H1 (cell line): ENCODE measurements at regions not wholly inside any gene's neighbourhood (a gene's known extent, or its start where the extent isn't known, plus 50 kb on each side); places are given as distances from the start of the nearest gene placed in this dataset.

ENCODE experiments used
- CTCF ChIA-PET: fragments of 300-600 bp; sonication (Branson Sonifier 250); formaldehyde crosslinking; loops from one replicate; lab custom pipeline; 2021; ENCODE audit not compliant: partially characterized antibody; lab: Charles Lee
- POLR2A ChIA-PET: fragments of 300-600 bp; sonication (Branson Sonifier 250); formaldehyde crosslinking; loops from one replicate; lab custom pipeline; 2021; ENCODE audit warnings: inconsistent platforms; ENCODE audit not compliant: partially characterized antibody; lab: Charles Lee
- DNase-seq, 2 experiments: peaks; one replicate each; pipeline versions ENCODE4 v3.0.0 to v3.0.0-alpha.2; 2010 to 2022; ENCODE audit warnings: low spot score in 2 of 2, low read depth in 1 of 2, mixed read lengths in 1 of 2
- FAIRE-seq: peaks from 2 replicates; lab custom pipeline; 2011; peaks lifted over from hg19 to GRCh38; lab: Jason Lieb, UNC
- H2AFZ ChIP-seq: 2 replicates; pipeline ENCODE4 v1.8.1; 2012; ENCODE audit warnings: low read length, inconsistent platforms
- H2AK5ac ChIP-seq: 2 replicates; pipeline ENCODE4 v1.6.1; 2013; ENCODE audit warnings: low read depth, low read length
- H2BK120ac ChIP-seq: replicated peaks from 2 replicates; pipeline ENCODE3; 2013; ENCODE audit warnings: low read depth, low read length, inconsistent platforms
- H2BK12ac ChIP-seq: 2 replicates; pipeline ENCODE4 v1.6.1; 2013; ENCODE audit warnings: low read depth, low read length
- H2BK15ac ChIP-seq: 2 replicates; pipeline ENCODE4 v1.6.1; 2013; ENCODE audit warnings: low read length
- H2BK20ac ChIP-seq: 2 replicates; pipeline ENCODE4 v1.6.1; 2013; ENCODE audit warnings: low read length
- H2BK5ac ChIP-seq: 2 replicates; pipeline ENCODE4 v1.6.1; 2013; ENCODE audit warnings: low read depth, low read length
- H3K14ac ChIP-seq: 2 replicates; pipeline ENCODE4 v1.6.1; 2013; ENCODE audit warnings: inconsistent platforms; ENCODE audit not compliant: insufficient read length
- H3K18ac ChIP-seq: 2 replicates; pipeline ENCODE4 v1.6.1; 2013; ENCODE audit warnings: low read length; ENCODE audit errors: extremely low read depth
- H3K23ac ChIP-seq: 2 replicates; pipeline ENCODE4 v1.6.1; 2013; ENCODE audit warnings: inconsistent platforms; ENCODE audit not compliant: insufficient read length
- H3K23me2 ChIP-seq: 2 replicates; pipeline ENCODE4 v1.6.1; 2013; ENCODE audit warnings: low read depth, low read length
- H3K27ac ChIP-seq: 2 replicates; pipeline ENCODE4 v1.6.1; 2011; ENCODE audit warnings: low read depth, low read length, inconsistent platforms
- H3K27me3 ChIP-seq, 4 experiments: replicated peaks in 1 of 4; 1 replicate in 1 of 4; 2 replicates in 3 of 4; pipeline versions ENCODE4 v1.6.1 to v1.8.1; 2011 to 2013; ENCODE audit warnings: low read length in 3 of 4, mild to moderate bottlenecking in 3 of 4, inconsistent platforms in 2 of 4, mixed read lengths in 2 of 4, moderate library complexity in 1 of 4; ENCODE audit not compliant: control insufficient read depth in 3 of 4, insufficient read depth in 3 of 4; ENCODE audit errors: extremely low read depth in 1 of 4
- H3K36me3 ChIP-seq, 4 experiments: 2 replicates each; pipeline versions ENCODE4 v1.6.1 to v1.8.1; 2011 to 2013; ENCODE audit warnings: mild to moderate bottlenecking in 4 of 4, low read length in 3 of 4, moderate library complexity in 2 of 4, control low read depth in 1 of 4, inconsistent platforms in 1 of 4; ENCODE audit not compliant: insufficient read depth in 4 of 4, control insufficient read depth in 2 of 4
- H3K4ac ChIP-seq: replicated peaks from 2 replicates; pipeline ENCODE3; 2013; ENCODE audit warnings: low read length, low read depth, mixed read lengths, inconsistent platforms; ENCODE audit not compliant: insufficient read length
- H3K4me1 ChIP-seq, 4 experiments: replicated peaks in 1 of 4; 1 replicate in 1 of 4; 2 replicates in 3 of 4; pipeline versions ENCODE4 v1.6.1 to v1.8.1; 2011 to 2013; ENCODE audit warnings: low read length in 3 of 4, inconsistent platforms in 2 of 4, mixed read lengths in 1 of 4; ENCODE audit not compliant: insufficient read depth in 4 of 4, control insufficient read depth in 3 of 4
- H3K4me2 ChIP-seq, 2 experiments: 2 replicates each; pipeline versions ENCODE4 v1.6.1 to v1.8.1; 2011 to 2013; ENCODE audit warnings: low read depth in 2 of 2, low read length in 2 of 2, control low read depth in 1 of 2, inconsistent platforms in 1 of 2, mild to moderate bottlenecking in 1 of 2; ENCODE audit not compliant: insufficient read depth in 1 of 2
- H3K4me3 ChIP-seq, 4 experiments: fragments of 200-600, 300-600 bp in 1 of 4; sonication (generic), shearing (Covaris generic), sonication (Bioruptor Twin) in 1 of 4; 2 replicates each; pipeline versions ENCODE4 v1.5.1 to v1.8.1; 2011 to 2016; ENCODE audit warnings: low read length in 4 of 4, low read depth in 3 of 4, control low read depth in 2 of 4, inconsistent platforms in 2 of 4, mild to moderate bottlenecking in 2 of 4, mixed read lengths in 1 of 4, moderate library complexity in 1 of 4; ENCODE audit not compliant: insufficient read depth in 2 of 4; ENCODE audit errors: extremely low read depth in 1 of 4
- H3K56ac ChIP-seq: replicated peaks from 2 replicates; pipeline ENCODE3; 2013; ENCODE audit warnings: low read depth, mild to moderate bottlenecking, mixed read lengths, low read length, inconsistent platforms; ENCODE audit not compliant: insufficient read length
- H3K79me1 ChIP-seq: 2 replicates; pipeline ENCODE4 v1.6.1; 2013; ENCODE audit warnings: low read depth, low read length, control low read depth
- H3K79me2 ChIP-seq, 2 experiments: 2 replicates each; pipeline versions ENCODE4 v1.6.1 to v1.8.1; 2012 to 2013; ENCODE audit warnings: low read length in 2 of 2, mild to moderate bottlenecking in 2 of 2, inconsistent platforms in 1 of 2; ENCODE audit not compliant: insufficient read depth in 2 of 2, control insufficient read depth in 1 of 2
- H3K9ac ChIP-seq, 4 experiments: replicated peaks in 1 of 4; 1 replicate in 1 of 4; 2 replicates in 3 of 4; pipeline versions ENCODE4 v1.6.1 to v1.8.1; 2011 to 2013; ENCODE audit warnings: low read depth in 3 of 4, low read length in 3 of 4, control low read depth in 2 of 4, mild to moderate bottlenecking in 2 of 4, moderate library complexity in 2 of 4, inconsistent platforms in 1 of 4; ENCODE audit errors: extremely low read depth in 1 of 4
- H3K9me3 ChIP-seq, 2 experiments: 2 replicates each; pipeline versions ENCODE4 v1.6.1 to v1.8.1; 2012 to 2013; ENCODE audit warnings: mild to moderate bottlenecking in 2 of 2, moderate library complexity in 2 of 2, control low read depth in 1 of 2, inconsistent platforms in 1 of 2, low read depth in 1 of 2, low read length in 1 of 2, mixed read lengths in 1 of 2; ENCODE audit not compliant: insufficient read depth in 2 of 2
- H4K20me1 ChIP-seq, 2 experiments: replicated peaks in 1 of 2; 2 replicates each; pipeline versions ENCODE3 to v1.8.1; 2011 to 2013; ENCODE audit warnings: inconsistent platforms in 2 of 2, low read length in 2 of 2, mild to moderate bottlenecking in 1 of 2; ENCODE audit not compliant: insufficient read depth in 2 of 2, control insufficient read depth in 1 of 2
- H4K5ac ChIP-seq: 2 replicates; pipeline ENCODE4 v1.6.1; 2013; ENCODE audit warnings: low read length, low read depth, mixed read lengths, inconsistent platforms; ENCODE audit not compliant: insufficient read length
- H4K8ac ChIP-seq: 2 replicates; pipeline ENCODE4 v1.8.0; 2013; ENCODE audit warnings: mild to moderate bottlenecking, moderate library complexity, low read length, inconsistent platforms; ENCODE audit not compliant: insufficient read depth; ENCODE audit errors: extremely low read depth
- H4K91ac ChIP-seq: replicated peaks from 2 replicates; pipeline ENCODE3; 2013; ENCODE audit warnings: low read length, mixed read lengths, inconsistent platforms; ENCODE audit not compliant: insufficient read length
- ATF3 ChIP-seq: IDR thresholded peaks from 2 replicates; pipeline ENCODE4 v1.6.1; 2011; ENCODE audit warnings: low read depth, mild to moderate bottlenecking, low read length; ENCODE audit not compliant: insufficient read depth
- BCL11A ChIP-seq, 2 experiments: IDR thresholded peaks; one replicate each; pipeline ENCODE4 v1.6.1; 2011; ENCODE audit warnings: low read depth in 2 of 2, low read length in 2 of 2, mild to moderate bottlenecking in 2 of 2
- CREB1 ChIP-seq: IDR thresholded peaks from 2 replicates; pipeline ENCODE4 v1.6.1; 2012; ENCODE audit warnings: inconsistent platforms
- E2F6 ChIP-seq: IDR thresholded peaks from 2 replicates; pipeline ENCODE4 v1.6.1; 2012; ENCODE audit warnings: inconsistent platforms
- EGR1 ChIP-seq: IDR thresholded peaks from 2 replicates; pipeline ENCODE4 v1.6.1; 2011; ENCODE audit warnings: low read depth, low read length, borderline replicate concordance
- EZH2 ChIP-seq: fragments of 200-600 bp; sonication (generic); IDR thresholded peaks from 2 replicates; pipeline ENCODE4 v1.7.1; 2012; ENCODE audit warnings: low read depth, mild to moderate bottlenecking, moderate library complexity, low read length, inconsistent platforms; ENCODE audit not compliant: severe bottlenecking
- FOSL1 ChIP-seq: IDR thresholded peaks from 2 replicates; pipeline ENCODE4 v1.6.1; 2011; ENCODE audit warnings: mild to moderate bottlenecking, low read depth, low read length, moderate library complexity; ENCODE audit not compliant: insufficient read depth
- SIN3A ChIP-seq, 2 experiments: IDR thresholded peaks in 1 of 2; conservative IDR thresholded peaks in 1 of 2; 2 replicates each; pipeline ENCODE4 v1.6.1; 2011 to 2012; ENCODE audit warnings: low read length in 2 of 2, improper control_type of control experiment in 1 of 2, low read depth in 1 of 2, mild to moderate bottlenecking in 1 of 2
- SP1 ChIP-seq: IDR thresholded peaks from 2 replicates; pipeline ENCODE4 v1.6.1; 2011; ENCODE audit warnings: low read depth, low read length
- TAF1 ChIP-seq: IDR thresholded peaks from 2 replicates; pipeline ENCODE4 v1.6.1; 2011; ENCODE audit warnings: mild to moderate bottlenecking, low read depth, low read length
- WGBS, 2 experiments: shearing (Covaris generic) in 1 of 2; methylation state at CpG; one replicate each; pipeline versions ENCODE4 v1.1.6 to v1.1.7; 2013 to 2015; ENCODE audit warnings: low lambda C conversion rate in 2 of 2, mixed read lengths in 2 of 2, inconsistent platforms in 1 of 2, low coverage in 1 of 2, missing lambda C conversion rate in 1 of 2; ENCODE audit not compliant: insufficient replicate concordance in 2 of 2, insufficient coverage in 1 of 2, insufficient read length in 1 of 2; ENCODE audit errors: extremely low coverage in 1 of 2, missing lambda C conversion rate in 1 of 2; 5-methylcytosine and 5-hydroxymethylcytosine counted together

DNA sequence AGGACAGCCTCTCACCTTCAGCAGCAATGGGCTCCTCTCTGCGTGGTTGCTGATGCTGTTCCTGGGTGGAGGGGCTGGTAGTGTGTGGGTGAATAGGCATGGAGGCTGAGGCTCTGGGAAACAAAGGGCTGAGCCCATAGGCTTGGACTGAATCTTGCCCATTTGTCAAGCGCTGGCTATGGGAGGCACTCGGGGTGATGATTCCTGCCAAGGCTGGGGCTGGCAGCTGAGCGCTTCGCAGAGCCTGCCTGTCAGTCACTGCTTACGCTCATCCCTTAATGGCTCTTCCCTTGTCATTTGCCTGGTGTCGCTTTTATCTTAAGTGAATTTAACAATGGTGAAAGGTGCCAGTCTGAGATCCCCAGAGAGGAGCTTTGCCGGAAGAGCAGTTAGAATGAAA lies 353.3 kb downstream of the PBX1 start:
- no peak overlapping the region for H4K5ac ChIP-seq
- no peak overlapping the region for H2BK120ac ChIP-seq
- H2AK5ac ChIP-seq: no peak overlapping the region
- no peak overlapping the region for H3K14ac ChIP-seq
- no peaks in the 10 kb centered on the region for H3K27me3 ChIP-seq
- no peak overlapping the region for H3K23ac ChIP-seq
- no peak overlapping the region for H3K4ac ChIP-seq
- H3K79me1 ChIP-seq: no peaks in the 10 kb centered on the region
- FAIRE-seq (no peak), DNase-seq (no peak)
- H2BK15ac ChIP-seq: no peak overlapping the region
- H4K8ac ChIP-seq: no peak overlapping the region
- no peak overlapping the region for H2BK20ac ChIP-seq
- H3K18ac ChIP-seq: no peak overlapping the region
- H3K23me2 ChIP-seq: no peaks in the 10 kb centered on the region
- H2BK5ac ChIP-seq: no peak overlapping the region
- 0 out of 2 replicates have a peak overlapping the region, but pooled peaks have one; percentile 33 for H2AFZ ChIP-seq
- no peak for TF ChIP-seq FOSL1
- TF ChIP-seq E2F6: no peak
- no peak for TF ChIP-seq CREB1
- no peak for TF ChIP-seq SIN3A (conservative IDR thresholded peaks at IDR 0.05 in 1 of 2, IDR thresholded peaks at IDR 0.05 in 1 of 2; ENCODE audit: low read depth in 1 of 2, low read length in 2 of 2)
- TF ChIP-seq EZH2: no peak
- TF ChIP-seq TAF1: no peak
- TF ChIP-seq EGR1: no peak
- TF ChIP-seq ATF3: no peak
- no peak for TF ChIP-seq SP1
- no peak for TF ChIP-seq BCL11A (IDR thresholded peaks at IDR 0.05; ENCODE audit: low read depth in 2 of 2, low read length in 2 of 2)
- H3K27ac ChIP-seq: no peak overlapping the region
- H2BK12ac ChIP-seq: no peak overlapping the region
- H4K91ac ChIP-seq: no peak overlapping the region
- H3K4me2 ChIP-seq: no peak overlapping the region
- no peak overlapping the region for H3K9ac ChIP-seq
- H3K79me2 ChIP-seq: no peaks in the 10 kb centered on the region
- H3K56ac ChIP-seq: no peak overlapping the region
- H3K4me3 ChIP-seq: no peak overlapping the region
- 95% methylated on average over 8 of the region's 8 CpGs; no CpG with 5 or more reads in 1 of the 2 experiments for whole genome bisulfite sequencing, 2 experiments
- CTCF ChIA-PET: no interaction called here
- no peaks in the 10 kb centered on the region for H3K9me3 ChIP-seq
- POLR2A ChIA-PET: no interaction called here
- H4K20me1 ChIP-seq: no peaks in the 10 kb centered on the region
- H3K4me1 ChIP-seq: no peaks in the 10 kb centered on the region
- no peaks in the 10 kb centered on the region for H3K36me3 ChIP-seq
